ENCODE measurements at regions not wholly inside any gene's neighbourhood (a gene's known extent, or its start where the extent isn't known, plus 50 kb on each side); places are given as distances from the start of the nearest gene placed in this dataset.

DNA sequence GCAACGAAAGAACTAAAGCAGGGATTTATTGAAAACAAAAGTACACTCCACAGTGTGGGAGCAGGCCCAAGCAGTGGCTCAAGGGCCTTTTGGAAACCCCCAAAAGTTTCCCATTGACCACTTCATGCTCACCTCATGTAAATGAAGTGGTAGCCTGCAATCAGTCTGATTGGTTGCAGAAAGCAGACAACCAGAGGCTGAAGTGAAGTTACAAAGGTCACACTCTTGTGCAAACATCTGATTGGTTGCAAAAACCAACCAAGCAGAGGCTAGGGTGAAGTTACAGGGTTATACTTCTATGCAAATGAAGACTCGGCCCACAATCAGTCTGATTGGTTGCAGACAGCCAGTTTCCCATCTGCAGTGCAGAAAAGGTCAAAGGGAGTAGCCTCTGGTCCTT, 258.0 kb downstream of the YTHDC2 start:
- peak overlapping the region; percentile 81 for H2AFZ ChIP-seq (replicated peaks)

DNA sequence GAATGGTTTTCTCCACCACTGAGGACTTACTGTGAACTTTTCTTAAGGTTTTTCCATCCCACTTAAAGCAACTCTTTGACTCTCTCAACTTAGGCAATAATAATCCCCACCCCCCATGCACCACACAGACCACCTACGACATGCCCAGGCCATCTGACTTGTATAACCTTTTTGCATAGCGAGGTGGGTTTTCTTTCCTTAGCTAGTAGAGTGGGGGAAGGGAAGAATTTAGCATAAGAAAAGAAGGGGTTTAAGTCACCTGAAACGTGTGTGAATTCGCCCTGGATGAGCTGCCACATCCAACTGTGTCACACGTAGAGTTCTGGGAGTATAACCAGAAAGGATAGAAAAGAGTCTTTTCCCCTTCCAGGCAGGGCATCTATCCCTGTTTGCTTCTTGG, 262.7 kb downstream of the YTHDC2 start:
- H3K9me3 ChIP-seq (ENCODE audit: low read depth): no peaks in the 10 kb centered on the region
- no peaks in the 10 kb centered on the region for H3F3A ChIP-seq (ENCODE audit: low read depth)
- no peak overlapping the region for H3K9ac ChIP-seq
- Mint-ChIP-seq H3K27ac (no peak overlapping the region), H3K4me1 (peaks cover 6% of the 10 kb centered on the region), H3K27me3 (ENCODE audit: insufficient read depth, low read depth) (peaks cover 2% of the 10 kb centered on the region), H3K36me3 (no peaks in the 10 kb centered on the region), H3K9me3 (no peaks in the 10 kb centered on the region), H3K4me3 (no peak overlapping the region)
- no peak overlapping the region for H3K27ac ChIP-seq
- H3K27me3 ChIP-seq: no peaks in the 10 kb centered on the region
- no peaks in the 10 kb centered on the region for H4K20me1 ChIP-seq (ENCODE audit: low read depth)
- no peaks in the 10 kb centered on the region for H3K36me3 ChIP-seq
- no peak overlapping the region for H3K4me2 ChIP-seq
- H2AFZ ChIP-seq (replicated peaks): no peak overlapping the region
- DNase-seq (ENCODE audit: low spot score): no peak
- TF ChIP-seq EZH2 (IDR thresholded peaks at IDR 0.05) (no peak), EZH2phosphoT487 (IDR thresholded peaks at IDR 0.05) (no peak)
- TF ChIP-seq, protein P1, sequence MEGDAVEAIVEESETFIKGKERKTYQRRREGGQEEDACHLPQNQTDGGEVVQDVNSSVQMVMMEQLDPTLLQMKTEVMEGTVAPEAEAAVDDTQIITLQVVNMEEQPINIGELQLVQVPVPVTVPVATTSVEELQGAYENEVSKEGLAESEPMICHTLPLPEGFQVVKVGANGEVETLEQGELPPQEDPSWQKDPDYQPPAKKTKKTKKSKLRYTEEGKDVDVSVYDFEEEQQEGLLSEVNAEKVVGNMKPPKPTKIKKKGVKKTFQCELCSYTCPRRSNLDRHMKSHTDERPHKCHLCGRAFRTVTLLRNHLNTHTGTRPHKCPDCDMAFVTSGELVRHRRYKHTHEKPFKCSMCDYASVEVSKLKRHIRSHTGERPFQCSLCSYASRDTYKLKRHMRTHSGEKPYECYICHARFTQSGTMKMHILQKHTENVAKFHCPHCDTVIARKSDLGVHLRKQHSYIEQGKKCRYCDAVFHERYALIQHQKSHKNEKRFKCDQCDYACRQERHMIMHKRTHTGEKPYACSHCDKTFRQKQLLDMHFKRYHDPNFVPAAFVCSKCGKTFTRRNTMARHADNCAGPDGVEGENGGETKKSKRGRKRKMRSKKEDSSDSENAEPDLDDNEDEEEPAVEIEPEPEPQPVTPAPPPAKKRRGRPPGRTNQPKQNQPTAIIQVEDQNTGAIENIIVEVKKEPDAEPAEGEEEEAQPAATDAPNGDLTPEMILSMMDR (IDR thresholded peaks at IDR 0.05): no peak
- peaks cover 2% of the 10 kb centered on the region for H3K4me1 ChIP-seq
- no peaks in the 10 kb centered on the region for H3K79me2 ChIP-seq (ENCODE audit: low read depth)
- H3K4me3 ChIP-seq: no peak overlapping the region

More for the DNA sequence above, 258.0 kb downstream of the YTHDC2 start:
- Mint-ChIP-seq H3K4me1 (peaks cover 13% of the 10 kb centered on the region), H3K9me3 (peaks cover 16% of the 10 kb centered on the region), H3K27me3 (ENCODE audit: insufficient read depth, low read depth) (peaks cover 5% of the 10 kb centered on the region), H3K36me3 (peaks cover 9% of the 10 kb centered on the region), H3K4me3 (no peak overlapping the region), H3K27ac (no peak overlapping the region)
- Histone ChIP-seq H3K27me3 (no peaks in the 10 kb centered on the region), H3K4me1 (peaks cover 12% of the 10 kb centered on the region), H3F3A (ENCODE audit: low read depth) (no peaks in the 10 kb centered on the region), H3K9ac (no peak overlapping the region), H3K36me3 (no peaks in the 10 kb centered on the region), H3K9me3 (ENCODE audit: low read depth) (no peaks in the 10 kb centered on the region), H3K4me3 (no peak overlapping the region), H4K20me1 (ENCODE audit: low read depth) (no peaks in the 10 kb centered on the region), H3K27ac (no peak overlapping the region), H3K4me2 (no peak overlapping the region), H3K79me2 (ENCODE audit: low read depth) (no peaks in the 10 kb centered on the region)
- no peak for DNase-seq (ENCODE audit: low spot score)
- no peak for TF ChIP-seq EZH2 (IDR thresholded peaks at IDR 0.05)
- no peak for TF ChIP-seq EZH2phosphoT487 (IDR thresholded peaks at IDR 0.05)
- TF ChIP-seq, protein P1 (IDR thresholded peaks at IDR 0.05): no peak

DNA sequence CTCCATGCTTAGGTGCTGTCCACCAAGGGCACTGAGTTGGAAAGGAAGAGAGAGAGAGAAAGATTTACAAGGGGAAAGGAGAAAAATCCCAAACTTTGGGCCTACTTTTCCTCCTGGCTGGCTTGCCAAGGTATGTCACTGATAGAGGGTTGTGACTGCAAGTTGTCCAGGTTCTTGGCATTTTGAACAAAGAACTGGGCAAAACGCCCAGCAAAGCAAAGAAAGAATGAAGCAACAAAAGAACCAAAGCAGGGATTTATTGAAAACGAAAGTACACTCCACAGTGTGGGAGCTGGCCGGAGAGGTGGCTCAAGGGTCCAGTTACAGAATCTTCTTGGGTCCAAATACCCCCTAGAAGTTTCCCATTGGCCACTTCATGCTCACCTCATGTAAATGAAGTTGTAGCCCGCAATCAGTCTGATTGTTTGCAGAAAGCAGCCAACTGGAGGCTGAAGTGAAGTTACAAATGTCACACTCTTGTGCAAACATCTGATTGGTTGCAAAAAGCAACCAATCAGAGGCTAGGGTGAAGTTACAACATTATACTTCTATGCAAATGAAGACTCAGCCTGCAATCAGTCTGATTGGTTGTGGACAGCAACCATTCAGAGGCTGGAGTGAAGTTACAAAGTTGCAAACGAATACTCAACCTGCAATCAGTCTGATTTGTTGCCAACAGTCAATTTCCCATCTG, 263.5 kb downstream of the YTHDC2 start:
- no peak overlapping the region for H3K4me3 Mint-ChIP-seq
- H2AFZ ChIP-seq (replicated peaks): no peak overlapping the region

More for the DNA sequence above, 263.5 kb downstream of the YTHDC2 start:
- TF ChIP-seq EZH2 (IDR thresholded peaks at IDR 0.05) (no peak), EZH2phosphoT487 (IDR thresholded peaks at IDR 0.05) (no peak)
- TF ChIP-seq, protein P1 (IDR thresholded peaks at IDR 0.05): no peak
- Histone ChIP-seq H3K27ac (no peak overlapping the region), H3K9ac (no peak overlapping the region), H3K9me3 (ENCODE audit: low read depth) (no peaks in the 10 kb centered on the region), H3K4me3 (no peak overlapping the region), H3K4me1 (no peaks in the 10 kb centered on the region), H3F3A (ENCODE audit: low read depth) (no peaks in the 10 kb centered on the region), H3K4me2 (no peak overlapping the region), H3K36me3 (no peaks in the 10 kb centered on the region), H3K79me2 (ENCODE audit: low read depth) (no peaks in the 10 kb centered on the region), H3K27me3 (no peaks in the 10 kb centered on the region), H4K20me1 (ENCODE audit: low read depth) (no peaks in the 10 kb centered on the region)
- Mint-ChIP-seq H3K36me3 (no peaks in the 10 kb centered on the region), H3K4me1 (no peaks in the 10 kb centered on the region), H3K27ac (no peak overlapping the region), H3K27me3 (ENCODE audit: insufficient read depth, low read depth) (peaks cover 1% of the 10 kb centered on the region), H3K9me3 (no peaks in the 10 kb centered on the region)
- DNase-seq (ENCODE audit: low spot score): no peak
